ENCODE measurements at regions not wholly inside any gene's neighbourhood (a gene's known extent, or its start where the extent isn't known, plus 50 kb on each side); places are given as distances from the start of the nearest gene placed in this dataset.
A peak's percentile ranks its signal among the peaks of the same experiment; 100 is the strongest.

DNA sequence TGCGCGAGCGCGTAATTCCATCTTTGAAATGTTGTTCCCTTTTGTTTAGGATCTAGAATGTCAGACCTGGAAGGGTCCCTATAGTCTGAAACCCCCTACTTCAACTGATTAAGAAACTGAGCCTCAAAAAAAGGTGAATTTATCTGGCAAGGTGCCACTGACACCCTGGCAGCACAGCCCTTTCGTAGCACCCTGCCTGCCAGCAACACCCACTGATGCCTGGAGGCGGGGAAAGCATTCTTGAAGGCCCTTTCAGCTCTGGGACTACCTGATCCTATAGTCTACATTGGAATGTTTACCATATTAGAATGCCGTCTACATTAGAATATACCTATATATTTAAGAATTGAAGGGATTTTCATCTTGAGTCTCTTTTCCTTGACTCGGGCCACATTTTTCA is 542.3 kb downstream of the BUD13 start:
- H3K36me3 Mint-ChIP-seq (ENCODE audit: insufficient read depth) = no peaks in the 10 kb centered on the region
- H3K27me3 Mint-ChIP-seq = peaks cover 43% of the 10 kb centered on the region
- no peaks in the 10 kb centered on the region for H3K4me1 Mint-ChIP-seq
- H3K4me3 Mint-ChIP-seq = no peak overlapping the region
- H3K27ac Mint-ChIP-seq (ENCODE audit: low read depth) = no peak overlapping the region
- ATAC-seq (replicated peaks; ENCODE audit: extremely low read depth, poor library complexity, severe bottlenecking) (no peak), DNase-seq (ENCODE audit: low spot score in 2 of 2) (no peak)
- H3K9me3 Mint-ChIP-seq = no peaks in the 10 kb centered on the region

DNA sequence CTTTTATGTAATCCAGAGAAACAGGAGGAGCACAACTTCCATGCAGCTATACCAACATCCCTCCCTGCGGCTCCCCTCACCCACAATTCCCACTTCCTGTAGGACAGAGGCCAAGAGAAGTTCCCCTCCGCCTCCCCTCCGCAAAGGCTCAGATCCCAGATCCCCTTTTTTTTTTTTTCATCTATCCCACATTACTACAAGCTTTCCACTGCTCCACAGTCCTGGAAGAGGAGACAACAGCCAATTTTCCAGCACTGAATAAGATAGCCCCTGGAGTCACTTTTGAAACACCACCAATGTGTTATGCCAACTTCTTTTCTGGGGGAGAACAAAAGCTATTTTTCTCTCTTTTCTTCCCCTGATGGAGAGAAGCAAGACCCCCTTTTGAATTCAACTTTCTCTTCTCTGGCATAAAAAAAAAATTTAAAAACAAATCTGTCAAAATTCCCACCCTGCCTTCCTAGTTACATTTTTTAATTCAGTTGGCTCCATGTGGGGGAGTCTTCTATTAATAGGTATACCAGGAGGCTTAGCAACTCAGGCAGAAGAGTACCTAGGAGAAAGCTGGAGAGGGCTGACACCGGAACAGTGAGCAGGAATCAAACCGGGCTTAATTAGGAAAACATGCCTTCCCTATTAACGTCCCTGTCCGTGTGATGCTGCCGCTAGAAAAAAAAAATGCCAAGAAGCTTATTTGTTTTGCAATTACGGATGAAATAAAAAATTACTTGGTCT is 543.4 kb downstream of the BUD13 start:
- H3K9me3 Mint-ChIP-seq = no peaks in the 10 kb centered on the region
- H3K4me3 Mint-ChIP-seq = no peak overlapping the region
- H3K4me1 Mint-ChIP-seq = no peaks in the 10 kb centered on the region
- ATAC-seq (replicated peaks; ENCODE audit: extremely low read depth, poor library complexity, severe bottlenecking) (no peak), DNase-seq (ENCODE audit: low spot score in 2 of 2) (no peak)
- no peak overlapping the region for H3K27ac Mint-ChIP-seq (ENCODE audit: low read depth)
- H3K27me3 Mint-ChIP-seq = peaks cover 43% of the 10 kb centered on the region
- no peaks in the 10 kb centered on the region for H3K36me3 Mint-ChIP-seq (ENCODE audit: insufficient read depth)

DNA sequence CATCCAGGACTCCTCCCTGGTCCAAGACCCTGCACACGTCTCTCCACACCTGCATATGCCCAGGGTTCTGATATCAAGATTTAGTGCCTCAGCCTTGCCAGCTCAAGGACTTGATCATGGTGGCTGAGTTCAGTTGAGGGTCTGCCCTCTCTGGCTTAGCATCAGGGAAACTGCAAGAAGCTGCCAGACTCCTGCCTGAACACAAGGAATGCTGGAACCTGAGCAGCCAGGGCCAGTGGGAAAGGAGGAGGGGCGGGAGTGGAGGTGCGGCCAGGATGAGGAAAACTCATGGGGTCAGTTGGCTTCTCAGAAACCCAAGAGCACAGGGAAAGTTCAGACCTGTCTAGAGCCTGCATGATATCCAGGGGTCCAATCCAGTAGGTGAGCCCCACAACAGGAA is 546.1 kb downstream of the BUD13 start:
- Mint-ChIP-seq H3K4me3 (no peak overlapping the region), H3K27me3 (peaks cover 36% of the 10 kb centered on the region), H3K36me3 (ENCODE audit: insufficient read depth) (no peaks in the 10 kb centered on the region), H3K27ac (ENCODE audit: low read depth) (no peak overlapping the region), H3K9me3 (no peaks in the 10 kb centered on the region), H3K4me1 (no peaks in the 10 kb centered on the region)
- DNase-seq (ENCODE audit: low spot score in 2 of 2) = no peak
- ATAC-seq (replicated peaks; ENCODE audit: extremely low read depth, poor library complexity, severe bottlenecking) = no peak

DNA sequence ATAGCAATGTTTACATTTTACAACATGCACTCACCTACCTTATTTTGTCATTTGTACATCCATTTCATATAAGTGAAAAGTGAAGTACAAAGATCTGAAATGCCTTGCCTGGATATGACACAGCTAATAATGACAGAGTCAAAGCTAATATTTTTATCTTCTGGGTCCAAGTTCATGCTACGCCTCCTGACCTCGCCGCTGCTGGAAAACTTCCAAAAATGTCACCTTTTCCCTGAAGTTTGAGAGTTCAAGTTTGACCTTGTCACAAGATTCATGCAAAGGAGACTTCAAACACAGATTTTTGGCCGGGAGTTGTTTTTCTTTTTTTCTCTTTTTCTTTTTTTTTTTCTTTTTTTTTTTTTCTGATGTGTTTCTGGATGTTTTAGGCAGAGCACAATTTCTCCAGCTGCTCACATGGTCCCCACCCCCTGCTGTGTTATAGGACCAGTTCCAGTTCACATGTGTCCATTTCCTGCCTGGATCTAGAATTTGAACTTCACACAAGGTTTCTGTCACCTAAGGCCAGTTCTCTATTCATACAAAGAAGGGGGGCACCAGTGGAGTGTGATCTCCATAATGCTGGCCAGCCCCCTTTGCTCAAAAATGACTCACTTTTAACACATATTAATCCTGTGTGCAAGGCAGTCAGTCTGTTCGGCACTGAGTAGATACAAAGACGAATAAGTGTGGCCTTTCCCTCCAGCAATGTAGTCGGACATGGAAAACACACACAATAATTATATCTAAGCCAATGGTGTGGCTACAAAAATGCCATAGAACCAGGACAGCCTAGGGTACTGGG is 546.8 kb downstream of the BUD13 start:
- no peaks in the 10 kb centered on the region for H3K4me1 Mint-ChIP-seq
- no peak overlapping the region for H3K4me3 Mint-ChIP-seq
- DNase-seq (ENCODE audit: low spot score in 2 of 2) (no peak), ATAC-seq (replicated peaks; ENCODE audit: extremely low read depth, poor library complexity, severe bottlenecking) (no peak)
- H3K27ac Mint-ChIP-seq (ENCODE audit: low read depth) = no peak overlapping the region
- peaks cover 36% of the 10 kb centered on the region for H3K27me3 Mint-ChIP-seq
- no peaks in the 10 kb centered on the region for H3K36me3 Mint-ChIP-seq (ENCODE audit: insufficient read depth)
- H3K9me3 Mint-ChIP-seq = no peaks in the 10 kb centered on the region

DNA sequence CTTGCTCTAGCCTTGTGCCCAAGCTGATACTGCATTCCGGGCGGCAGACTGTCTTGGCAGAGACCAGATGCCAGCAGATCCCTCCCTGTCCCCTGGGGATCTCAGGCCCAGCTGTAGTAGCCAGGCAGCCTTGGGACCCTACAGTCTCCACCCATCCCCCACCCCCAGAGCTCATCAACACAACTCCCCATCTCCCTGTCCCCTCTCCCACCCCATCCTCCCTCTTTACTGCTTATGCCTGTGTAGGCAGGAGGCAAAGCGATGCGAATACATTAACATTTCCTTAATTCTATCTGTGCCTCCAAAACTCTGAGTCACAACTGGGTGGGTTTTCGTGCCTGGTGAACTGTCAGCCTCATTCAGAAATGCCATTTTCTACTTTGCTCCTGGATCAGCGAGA is 547.6 kb downstream of the BUD13 start:
- DNase-seq (ENCODE audit: low spot score in 2 of 2) = no peak
- H3K4me3 Mint-ChIP-seq = no peak overlapping the region
- H3K4me1 Mint-ChIP-seq = no peaks in the 10 kb centered on the region
- H3K36me3 Mint-ChIP-seq (ENCODE audit: insufficient read depth) = no peaks in the 10 kb centered on the region
- H3K27ac Mint-ChIP-seq (ENCODE audit: low read depth) = no peak overlapping the region
- ATAC-seq (replicated peaks; ENCODE audit: extremely low read depth, poor library complexity, severe bottlenecking) = no peak
- peaks cover 36% of the 10 kb centered on the region for H3K27me3 Mint-ChIP-seq
- no peaks in the 10 kb centered on the region for H3K9me3 Mint-ChIP-seq

DNA sequence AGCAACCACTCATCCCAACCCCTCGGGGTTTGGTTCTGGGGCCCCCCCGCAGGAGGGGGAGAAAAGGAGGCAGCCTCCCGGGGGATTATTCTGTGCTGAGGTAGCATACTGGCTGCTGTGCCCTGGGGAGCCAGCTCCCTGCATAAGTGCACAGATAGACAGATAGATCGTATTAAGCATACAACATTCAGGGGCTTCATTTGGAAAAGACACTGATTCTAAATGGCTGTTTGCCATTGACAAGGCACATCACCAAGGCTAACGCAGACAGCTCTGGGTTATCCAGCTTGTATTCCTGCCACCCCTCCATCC is 547.9 kb downstream of the BUD13 start:
- no peaks in the 10 kb centered on the region for H3K4me1 Mint-ChIP-seq
- peaks cover 36% of the 10 kb centered on the region for H3K27me3 Mint-ChIP-seq
- H3K36me3 Mint-ChIP-seq (ENCODE audit: insufficient read depth) = no peaks in the 10 kb centered on the region
- no peak overlapping the region for H3K4me3 Mint-ChIP-seq
- ATAC-seq (replicated peaks; ENCODE audit: extremely low read depth, poor library complexity, severe bottlenecking) = no peak
- no peak overlapping the region for H3K27ac Mint-ChIP-seq (ENCODE audit: low read depth)
- H3K9me3 Mint-ChIP-seq = no peaks in the 10 kb centered on the region
- no peak for DNase-seq (ENCODE audit: low spot score in 2 of 2)

DNA sequence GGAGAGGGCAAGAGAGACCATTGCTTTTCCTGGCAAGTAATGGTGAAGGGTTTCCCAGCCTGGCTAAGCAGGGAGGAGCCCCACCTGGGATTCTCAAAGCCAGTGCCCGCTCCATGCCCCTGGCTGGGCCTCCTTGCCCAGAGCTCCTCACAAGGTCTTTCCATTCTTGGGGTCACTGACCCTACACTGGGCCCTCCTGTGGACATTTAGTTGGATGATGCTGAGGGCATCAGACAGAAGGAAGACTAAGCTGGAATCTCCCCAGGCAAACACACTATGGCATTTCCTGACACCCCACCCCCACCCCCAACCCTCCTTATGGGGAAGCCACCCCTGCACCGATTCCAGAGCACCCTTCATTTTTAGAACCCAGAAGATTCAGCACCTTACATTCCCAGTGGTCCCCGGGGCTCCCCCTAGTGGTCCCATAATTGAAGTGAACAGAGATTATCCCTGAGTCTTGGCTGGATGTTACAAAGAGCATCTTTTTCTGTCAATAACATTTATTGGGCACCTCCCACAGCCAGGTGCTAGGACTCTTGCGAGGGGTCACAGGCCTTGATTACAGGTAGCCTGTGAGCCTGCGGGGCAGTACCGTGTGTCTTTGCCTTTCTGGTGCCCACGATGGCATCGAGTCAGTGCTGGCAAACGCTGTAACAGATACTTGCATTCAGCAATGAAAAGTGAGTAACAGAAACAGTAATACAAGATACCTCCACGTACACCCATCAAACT is 548.5 kb downstream of the BUD13 start:
- Mint-ChIP-seq H3K4me3 (no peak overlapping the region), H3K36me3 (ENCODE audit: insufficient read depth) (no peaks in the 10 kb centered on the region), H3K4me1 (no peaks in the 10 kb centered on the region), H3K27ac (ENCODE audit: low read depth) (no peak overlapping the region), H3K27me3 (peaks cover 35% of the 10 kb centered on the region), H3K9me3 (no peaks in the 10 kb centered on the region)
- ATAC-seq (replicated peaks; ENCODE audit: extremely low read depth, poor library complexity, severe bottlenecking) (no peak), DNase-seq (ENCODE audit: low spot score in 2 of 2) (peak in 1 of 2 donors; percentile 15)

DNA sequence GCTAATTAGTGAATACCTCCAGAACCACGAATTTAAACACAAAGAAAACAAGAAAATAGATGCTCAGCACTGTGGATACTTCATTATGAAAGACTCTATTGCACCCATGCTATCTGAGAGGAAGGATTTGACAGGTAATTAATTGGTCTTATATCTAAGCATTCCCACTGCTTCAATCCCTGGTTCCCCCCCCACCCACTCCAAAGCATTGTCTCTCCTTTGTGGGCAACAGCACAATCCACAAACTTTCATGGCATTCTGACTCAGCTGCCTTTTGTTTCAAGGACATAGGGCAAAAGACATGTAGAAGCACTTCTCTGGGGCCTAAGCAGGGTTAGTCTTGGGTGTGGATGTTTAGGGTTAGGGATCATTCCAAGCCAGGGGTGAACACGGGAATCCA is 551.4 kb downstream of the BUD13 start:
- Mint-ChIP-seq H3K4me1 (no peaks in the 10 kb centered on the region), H3K27me3 (peaks cover 43% of the 10 kb centered on the region), H3K36me3 (ENCODE audit: insufficient read depth) (no peaks in the 10 kb centered on the region), H3K27ac (ENCODE audit: low read depth) (no peak overlapping the region), H3K9me3 (no peaks in the 10 kb centered on the region), H3K4me3 (no peak overlapping the region)
- DNase-seq (ENCODE audit: low spot score in 2 of 2) (no peak), ATAC-seq (replicated peaks; ENCODE audit: extremely low read depth, poor library complexity, severe bottlenecking) (no peak)

DNA sequence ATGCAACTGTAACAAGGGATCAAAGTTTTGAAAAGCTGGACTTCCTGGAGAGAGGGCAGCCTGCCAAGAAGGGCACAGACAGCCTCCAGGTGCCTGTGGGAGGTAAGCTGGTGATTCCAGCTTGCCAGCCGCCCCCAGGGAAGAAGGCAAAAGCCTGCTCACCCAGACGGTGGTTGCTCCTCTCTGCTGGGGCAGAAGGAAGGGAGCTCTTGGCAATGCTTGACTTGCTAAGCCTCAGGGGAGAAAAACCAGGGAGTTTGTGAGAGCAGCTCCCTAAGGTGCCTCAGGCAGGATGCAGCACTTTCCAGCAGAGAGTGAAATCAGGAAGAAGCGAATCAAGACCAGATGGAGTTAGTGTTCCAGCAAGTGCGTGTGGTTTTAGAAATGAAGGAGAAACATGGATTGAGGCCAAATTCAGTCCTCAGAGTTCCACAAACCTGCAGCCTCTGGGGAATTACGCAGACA is 553.6 kb downstream of the BUD13 start:
- Mint-ChIP-seq H3K4me1 (no peaks in the 10 kb centered on the region), H3K27me3 (peaks cover 46% of the 10 kb centered on the region), H3K9me3 (no peaks in the 10 kb centered on the region), H3K4me3 (no peak overlapping the region), H3K36me3 (ENCODE audit: insufficient read depth) (no peaks in the 10 kb centered on the region), H3K27ac (ENCODE audit: low read depth) (no peak overlapping the region)
- DNase-seq (ENCODE audit: low spot score in 2 of 2) (no peak), ATAC-seq (replicated peaks; ENCODE audit: extremely low read depth, poor library complexity, severe bottlenecking) (no peak)

DNA sequence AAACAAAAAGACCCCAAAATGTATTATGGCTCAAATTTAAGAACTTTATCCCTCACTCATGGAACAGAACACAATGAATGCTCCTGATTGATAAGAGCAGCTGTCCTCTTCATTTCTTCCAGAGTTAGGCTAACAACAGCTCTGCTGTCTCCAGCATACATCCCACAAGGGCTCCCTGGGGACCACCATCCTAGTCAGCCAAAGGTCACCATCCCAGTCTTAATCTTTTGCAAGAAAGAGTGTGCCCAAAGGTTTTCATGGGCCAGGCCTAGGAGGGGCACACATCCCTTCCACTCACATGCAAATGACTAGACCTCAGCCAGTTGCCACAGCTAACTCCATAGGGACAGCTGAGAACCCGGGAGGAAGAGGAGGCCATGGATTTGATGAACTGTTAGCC is 555.3 kb downstream of the BUD13 start:
- no peaks in the 10 kb centered on the region for H3K9me3 Mint-ChIP-seq
- H3K4me3 Mint-ChIP-seq = no peak overlapping the region
- no peak for ATAC-seq (replicated peaks; ENCODE audit: extremely low read depth, poor library complexity, severe bottlenecking)
- DNase-seq (ENCODE audit: low spot score in 2 of 2) = no peak
- H3K27ac Mint-ChIP-seq (ENCODE audit: low read depth) = no peak overlapping the region
- peaks cover 34% of the 10 kb centered on the region for H3K27me3 Mint-ChIP-seq
- no peaks in the 10 kb centered on the region for H3K36me3 Mint-ChIP-seq (ENCODE audit: insufficient read depth)
- no peaks in the 10 kb centered on the region for H3K4me1 Mint-ChIP-seq

DNA sequence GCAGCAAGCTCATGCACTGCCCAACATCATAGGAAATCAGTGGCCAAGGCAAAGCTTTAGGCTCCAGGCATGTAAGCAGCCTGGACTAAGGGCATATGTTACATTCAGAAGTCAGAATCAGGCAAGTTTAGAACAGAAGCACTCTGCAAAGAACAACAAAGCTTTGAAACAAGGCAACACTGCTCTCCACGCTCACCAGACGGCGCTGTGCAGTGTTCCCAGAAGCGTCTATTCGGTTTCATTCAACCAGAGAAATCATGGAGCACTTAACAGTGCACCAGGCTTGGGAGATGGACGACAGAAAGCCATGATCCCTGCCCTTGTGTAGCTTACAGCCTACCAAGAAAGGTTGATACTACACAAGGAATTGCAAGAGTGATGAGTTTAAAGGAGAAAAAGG is 555.8 kb downstream of the BUD13 start:
- DNase-seq (ENCODE audit: low spot score in 2 of 2) = no peak
- no peak for ATAC-seq (replicated peaks; ENCODE audit: extremely low read depth, poor library complexity, severe bottlenecking)
- Mint-ChIP-seq H3K27ac (ENCODE audit: low read depth) (no peak overlapping the region), H3K9me3 (no peaks in the 10 kb centered on the region), H3K27me3 (peaks cover 38% of the 10 kb centered on the region), H3K4me1 (no peaks in the 10 kb centered on the region), H3K36me3 (ENCODE audit: insufficient read depth) (no peaks in the 10 kb centered on the region), H3K4me3 (no peak overlapping the region)

DNA sequence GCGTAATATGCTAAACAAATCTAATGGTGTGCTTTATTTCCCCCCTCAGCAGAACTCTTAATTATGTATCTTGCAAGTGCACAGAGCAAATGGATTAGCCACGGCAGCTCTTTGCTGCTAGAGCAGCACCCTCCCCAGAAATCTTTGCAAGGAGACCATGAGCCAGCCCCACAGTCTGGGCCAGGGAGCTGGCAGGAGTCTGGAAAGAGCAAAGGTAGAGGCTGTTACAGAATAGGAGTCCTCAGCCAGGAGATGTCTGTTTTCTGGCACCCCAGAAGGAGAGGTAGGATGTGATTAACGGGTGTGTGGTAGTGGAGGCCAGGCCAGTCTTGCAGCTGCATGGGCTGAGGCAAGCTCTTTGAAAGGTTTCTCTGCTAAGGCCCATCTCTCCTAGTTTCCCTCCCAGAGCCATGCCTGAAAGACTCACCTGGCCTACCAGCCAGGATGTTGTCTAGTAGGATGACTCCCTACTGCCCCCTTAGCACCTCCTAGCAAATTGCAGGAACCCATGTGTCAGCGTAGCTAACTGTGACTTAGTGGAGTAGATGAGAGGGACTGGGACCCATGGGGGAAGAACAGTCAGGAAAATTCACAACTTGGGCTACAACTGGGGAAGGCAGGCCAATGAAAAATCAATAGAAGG is 557.2 kb downstream of the BUD13 start:
- Mint-ChIP-seq H3K27ac (ENCODE audit: low read depth) (no peak overlapping the region), H3K27me3 (peaks cover 46% of the 10 kb centered on the region), H3K36me3 (ENCODE audit: insufficient read depth) (no peaks in the 10 kb centered on the region), H3K4me3 (no peak overlapping the region), H3K4me1 (no peaks in the 10 kb centered on the region), H3K9me3 (no peaks in the 10 kb centered on the region)
- ATAC-seq (replicated peaks; ENCODE audit: extremely low read depth, poor library complexity, severe bottlenecking) (no peak), DNase-seq (ENCODE audit: low spot score in 2 of 2) (no peak)

Data from central memory CD8-positive, alpha-beta T cell (primary cell).